HepG2 (cell line): ENCODE measurements at regions not wholly inside any gene's neighbourhood (a gene's known extent, or its start where the extent isn't known, plus 50 kb on each side); places are given as distances from the start of the nearest gene placed in this dataset.

Source experiments
- ADNP ChIP-seq: sonication (generic); formaldehyde crosslinking; IDR thresholded peaks from 2 replicates; pipeline ENCODE4 v1.4.0; 2020; ENCODE audit warnings: missing genetic modification reagents
- ARHGAP35 ChIP-seq: sonication (generic); formaldehyde crosslinking; IDR thresholded peaks from 2 replicates; pipeline ENCODE4 v1.9.0; 2022; ENCODE audit warnings: mild to moderate bottlenecking, inconsistent platforms, moderate library complexity, missing genetic modification reagents, borderline replicate concordance
- CENPT ChIP-seq: sonication (generic); formaldehyde crosslinking; IDR thresholded peaks from 2 replicates; pipeline ENCODE4 v1.8.0; 2022; ENCODE audit warnings: low read depth, mild to moderate bottlenecking, moderate library complexity, missing genetic modification reagents
- DNMT1 ChIP-seq: sonication (generic); formaldehyde crosslinking; IDR thresholded peaks from 2 replicates; pipeline ENCODE4 v1.5.1; 2020; ENCODE audit warnings: mild to moderate bottlenecking, missing genetic modification reagents
- ELF4 ChIP-seq: sonication (generic); formaldehyde crosslinking; IDR thresholded peaks from 2 replicates; pipeline ENCODE4 v1.5.0; 2020; ENCODE audit warnings: missing genetic modification reagents, mild to moderate bottlenecking, moderate library complexity, borderline replicate concordance
- ETV5 ChIP-seq: IDR thresholded peaks from 2 replicates; pipeline ENCODE4 v1.6.1; 2018; ENCODE audit warnings: missing biosample characterization, missing genetic modification reagents, inconsistent platforms, borderline replicate concordance
- HNRNPH1 ChIP-seq: fragments of 200-400 bp; formaldehyde crosslinking; optimal IDR thresholded peaks from 2 replicates; pipeline ENCODE3; 2017; ENCODE audit warnings: mild to moderate bottlenecking, low read depth, low read length
- MXD4 ChIP-seq: IDR thresholded peaks from 2 replicates; pipeline ENCODE4 v1.6.1; 2016; ENCODE audit warnings: mild to moderate bottlenecking, missing biosample characterization, missing genetic modification reagents
- NFE2L2 ChIP-seq: fragments of 150-350 bp; IDR thresholded peaks from 2 replicates; pipeline ENCODE4 v1.6.1; 2014; ENCODE audit warnings: low read length
- NONO ChIP-seq, 2 experiments: fragments of 450-650 bp in 1 of 2; sonication (generic) in 1 of 2; formaldehyde crosslinking in 1 of 2; IDR thresholded peaks in 1 of 2; conservative IDR thresholded peaks in 1 of 2; 2 replicates each; pipeline versions ENCODE4 v1.6.1 to v1.8.0; 2017 to 2022; ENCODE audit warnings: mild to moderate bottlenecking in 1 of 2, missing genetic modification reagents in 1 of 2, moderate library complexity in 1 of 2
- SP5 ChIP-seq: IDR thresholded peaks from 2 replicates; pipeline ENCODE4 v1.6.1; 2016; ENCODE audit warnings: low read depth, borderline replicate concordance
- ZNF160 ChIP-seq: sonication (generic); formaldehyde crosslinking; IDR thresholded peaks from 2 replicates; pipeline ENCODE4 v1.8.0; 2022; ENCODE audit warnings: mild to moderate bottlenecking, inconsistent platforms, missing genetic modification reagents
- ZNF563 ChIP-seq: sonication (generic); formaldehyde crosslinking; IDR thresholded peaks from 2 replicates; pipeline ENCODE4 v1.8.0; 2022; ENCODE audit warnings: mild to moderate bottlenecking, moderate library complexity, missing genetic modification reagents
- ZNF589 ChIP-seq: sonication (generic); formaldehyde crosslinking; conservative IDR thresholded peaks from 2 replicates; pipeline ENCODE4 v1.8.0; 2022; ENCODE audit warnings: mild to moderate bottlenecking, moderate library complexity, missing genetic modification reagents
- ZNF619 ChIP-seq: sonication (generic); formaldehyde crosslinking; IDR thresholded peaks from 2 replicates; pipeline ENCODE4 v1.4.0; 2020; ENCODE audit warnings: mild to moderate bottlenecking, missing genetic modification reagents
- ZSCAN21 ChIP-seq: sonication (generic); formaldehyde crosslinking; IDR thresholded peaks from 2 replicates; pipeline ENCODE4 v1.8.0; 2022; ENCODE audit warnings: mild to moderate bottlenecking, missing genetic modification reagents, moderate library complexity, borderline replicate concordance
- TF ChIP-seq, protein P1 (sequence below), 2 experiments: sonication (generic) in 1 of 2; formaldehyde crosslinking in 1 of 2; IDR thresholded peaks; 2 replicates each; pipeline versions ENCODE4 v1.5.1 to v1.6.1; 2011 to 2020; ENCODE audit warnings: borderline replicate concordance in 1 of 2, low read depth in 1 of 2, low read length in 1 of 2, mild to moderate bottlenecking in 1 of 2, missing genetic modification reagents in 1 of 2, moderate library complexity in 1 of 2
- TF ChIP-seq, protein P2 (sequence below): sonication (generic); formaldehyde crosslinking; conservative IDR thresholded peaks from 2 replicates; pipeline ENCODE4 v1.5.0; 2020; ENCODE audit warnings: missing genetic modification reagents
- TF ChIP-seq, protein P3 (sequence below): sonication (generic); formaldehyde crosslinking; IDR thresholded peaks from 2 replicates; pipeline ENCODE4 v1.8.1; 2023; ENCODE audit warnings: mild to moderate bottlenecking, missing genetic modification reagents, borderline replicate concordance
- TF ChIP-seq, protein P4 (sequence below): sonication (generic); formaldehyde crosslinking; IDR thresholded peaks from 2 replicates; pipeline ENCODE4 v1.4.0; 2020; ENCODE audit warnings: missing genetic modification reagents, mild to moderate bottlenecking, borderline replicate concordance
- TF ChIP-seq, protein P5 (sequence below): IDR thresholded peaks from 2 replicates; pipeline ENCODE4 v1.6.1; 2016; ENCODE audit warnings: control low read depth
- TF ChIP-seq, protein P6 (sequence below): sonication (generic); formaldehyde crosslinking; IDR thresholded peaks from 2 replicates; pipeline ENCODE4 v1.8.0; 2023; ENCODE audit warnings: mild to moderate bottlenecking, missing genetic modification reagents

DNA sequence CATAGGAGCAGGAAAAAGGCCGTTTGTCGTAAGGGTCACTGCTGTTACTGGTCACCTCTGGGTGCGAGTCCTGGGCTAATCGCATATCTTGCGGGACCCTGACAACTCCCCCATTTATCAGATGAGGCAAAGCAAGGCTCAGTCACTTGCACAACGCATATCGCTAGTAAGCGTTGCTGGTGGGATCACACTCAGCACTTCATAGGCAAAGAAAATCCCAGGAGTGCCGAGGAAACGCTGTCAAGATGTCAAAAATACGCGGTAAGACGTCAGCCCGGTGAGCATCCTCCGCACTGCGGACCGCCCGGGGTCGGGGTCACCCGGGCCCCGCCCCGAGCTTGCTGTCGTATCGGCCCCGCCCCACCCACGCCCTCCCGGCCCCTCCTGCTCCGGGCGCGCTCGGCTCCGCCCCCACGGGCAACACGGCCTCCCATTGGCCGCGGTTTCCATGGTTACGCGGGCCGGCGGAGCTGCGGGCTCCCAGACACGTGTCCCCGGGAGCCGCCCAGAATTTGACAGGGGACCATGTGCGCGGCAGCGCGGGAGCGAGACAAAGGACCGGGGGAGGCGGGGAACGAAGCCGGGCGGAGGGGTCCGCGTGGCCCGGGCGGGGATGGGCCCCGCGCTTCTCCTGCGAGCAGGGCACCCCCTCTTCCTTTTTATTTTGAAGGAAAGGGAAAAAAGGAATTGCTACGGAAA lies 80.2 kb upstream of the IER5L start (continued):
- TF ChIP-seq, protein P1, sequence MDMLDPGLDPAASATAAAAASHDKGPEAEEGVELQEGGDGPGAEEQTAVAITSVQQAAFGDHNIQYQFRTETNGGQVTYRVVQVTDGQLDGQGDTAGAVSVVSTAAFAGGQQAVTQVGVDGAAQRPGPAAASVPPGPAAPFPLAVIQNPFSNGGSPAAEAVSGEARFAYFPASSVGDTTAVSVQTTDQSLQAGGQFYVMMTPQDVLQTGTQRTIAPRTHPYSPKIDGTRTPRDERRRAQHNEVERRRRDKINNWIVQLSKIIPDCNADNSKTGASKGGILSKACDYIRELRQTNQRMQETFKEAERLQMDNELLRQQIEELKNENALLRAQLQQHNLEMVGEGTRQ (IDR thresholded peaks at IDR 0.05; ENCODE audit: low read depth, low read length) = no peak
- TF ChIP-seq, protein P1 (CRISPR knock-in tag; IDR thresholded peaks at IDR 0.05; ENCODE audit: borderline replicate concordance) = no peak
- TF ChIP-seq, protein P2, sequence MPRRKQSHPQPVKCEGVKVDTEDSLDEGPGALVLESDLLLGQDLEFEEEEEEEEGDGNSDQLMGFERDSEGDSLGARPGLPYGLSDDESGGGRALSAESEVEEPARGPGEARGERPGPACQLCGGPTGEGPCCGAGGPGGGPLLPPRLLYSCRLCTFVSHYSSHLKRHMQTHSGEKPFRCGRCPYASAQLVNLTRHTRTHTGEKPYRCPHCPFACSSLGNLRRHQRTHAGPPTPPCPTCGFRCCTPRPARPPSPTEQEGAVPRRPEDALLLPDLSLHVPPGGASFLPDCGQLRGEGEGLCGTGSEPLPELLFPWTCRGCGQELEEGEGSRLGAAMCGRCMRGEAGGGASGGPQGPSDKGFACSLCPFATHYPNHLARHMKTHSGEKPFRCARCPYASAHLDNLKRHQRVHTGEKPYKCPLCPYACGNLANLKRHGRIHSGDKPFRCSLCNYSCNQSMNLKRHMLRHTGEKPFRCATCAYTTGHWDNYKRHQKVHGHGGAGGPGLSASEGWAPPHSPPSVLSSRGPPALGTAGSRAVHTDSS (CRISPR knock-in tag) = no peak
- TF ChIP-seq, protein P3, sequence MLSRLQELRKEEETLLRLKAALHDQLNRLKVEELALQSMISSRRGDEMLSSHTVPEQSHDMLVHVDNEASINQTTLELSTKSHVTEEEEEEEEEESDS = no peak
- no peak for TF ChIP-seq ETV5 (CRISPR knock-in tag)
- no peak for TF ChIP-seq HNRNPH1
- TF ChIP-seq DNMT1 (CRISPR knock-in tag) = no peak
- no peak for TF ChIP-seq ZNF589 (CRISPR knock-in tag)
- no peak for TF ChIP-seq CENPT
- TF ChIP-seq SP5 = peak; percentile 26; the same call in 1 of the 2 replicates
- TF ChIP-seq NONO (IDR thresholded peaks at IDR 0.05) = no peak
- TF ChIP-seq NONO (CRISPR knock-in tag; conservative IDR thresholded peaks at IDR 0.05) = no peak
- TF ChIP-seq NFE2L2 = no peak
- TF ChIP-seq, protein P4, sequence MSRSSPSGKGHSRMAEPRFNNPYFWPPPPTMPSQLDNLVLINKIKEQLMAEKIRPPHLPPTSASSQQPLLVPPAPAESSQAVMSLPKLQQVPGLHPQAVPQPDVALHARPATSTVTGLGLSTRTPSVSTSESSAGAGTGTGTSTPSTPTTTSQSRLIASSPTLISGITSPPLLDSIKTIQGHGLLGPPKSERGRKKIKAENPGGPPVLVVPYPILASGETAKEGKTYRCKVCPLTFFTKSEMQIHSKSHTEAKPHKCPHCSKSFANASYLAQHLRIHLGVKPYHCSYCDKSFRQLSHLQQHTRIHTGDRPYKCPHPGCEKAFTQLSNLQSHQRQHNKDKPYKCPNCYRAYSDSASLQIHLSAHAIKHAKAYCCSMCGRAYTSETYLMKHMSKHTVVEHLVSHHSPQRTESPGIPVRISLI (CRISPR knock-in tag) = no peak
- no peak for TF ChIP-seq ARHGAP35
- TF ChIP-seq ZSCAN21 (CRISPR knock-in tag) = no peak
- TF ChIP-seq ZNF563 (CRISPR knock-in tag) = no peak
- peak; percentile 94 for TF ChIP-seq MXD4 (CRISPR knock-in tag)
- no peak for TF ChIP-seq ZNF619
- TF ChIP-seq, protein P5, sequence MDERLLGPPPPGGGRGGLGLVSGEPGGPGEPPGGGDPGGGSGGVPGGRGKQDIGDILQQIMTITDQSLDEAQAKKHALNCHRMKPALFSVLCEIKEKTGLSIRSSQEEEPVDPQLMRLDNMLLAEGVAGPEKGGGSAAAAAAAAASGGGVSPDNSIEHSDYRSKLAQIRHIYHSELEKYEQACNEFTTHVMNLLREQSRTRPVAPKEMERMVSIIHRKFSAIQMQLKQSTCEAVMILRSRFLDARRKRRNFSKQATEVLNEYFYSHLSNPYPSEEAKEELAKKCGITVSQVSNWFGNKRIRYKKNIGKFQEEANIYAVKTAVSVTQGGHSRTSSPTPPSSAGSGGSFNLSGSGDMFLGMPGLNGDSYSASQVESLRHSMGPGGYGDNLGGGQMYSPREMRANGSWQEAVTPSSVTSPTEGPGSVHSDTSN (CRISPR knock-in tag) = no peak
- TF ChIP-seq, protein P6, sequence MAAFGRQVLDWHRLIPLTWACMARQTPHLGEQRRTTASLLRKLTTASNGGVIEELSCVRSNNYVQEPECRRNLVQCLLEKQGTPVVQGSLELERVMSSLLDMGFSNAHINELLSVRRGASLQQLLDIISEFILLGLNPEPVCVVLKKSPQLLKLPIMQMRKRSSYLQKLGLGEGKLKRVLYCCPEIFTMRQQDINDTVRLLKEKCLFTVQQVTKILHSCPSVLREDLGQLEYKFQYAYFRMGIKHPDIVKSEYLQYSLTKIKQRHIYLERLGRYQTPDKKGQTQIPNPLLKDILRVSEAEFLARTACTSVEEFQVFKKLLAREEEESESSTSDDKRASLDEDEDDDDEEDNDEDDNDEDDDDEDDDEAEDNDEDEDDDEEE (CRISPR knock-in tag) = no peak
- no peak for TF ChIP-seq ADNP (CRISPR knock-in tag)
- TF ChIP-seq ZNF160 (CRISPR knock-in tag) = no peak
- TF ChIP-seq ELF4 (CRISPR knock-in tag) = no peak
